K562 (cell line): ENCODE measurements at regions not wholly inside any gene's neighbourhood (a gene's known extent, or its start where the extent isn't known, plus 50 kb on each side); places are given as distances from the start of the nearest gene placed in this dataset.

Experiments
- CTCF ChIP-seq, 3 experiments: IDR thresholded peaks in 2 of 3; conservative IDR thresholded peaks in 1 of 3; 2 replicates each; pipeline ENCODE4 v1.5.1; 2011 to 2012; ENCODE audit warnings: low read length in 3 of 3, mild to moderate bottlenecking in 3 of 3, control low read depth in 2 of 3, improper control_type of control experiment in 1 of 3, inconsistent platforms in 1 of 3, low read depth in 1 of 3, mixed read lengths in 1 of 3, moderate library complexity in 1 of 3; ENCODE audit not compliant: insufficient read depth in 2 of 3
- FOXA1 ChIP-seq: fragments of 450-650 bp; IDR thresholded peaks from 2 replicates; pipeline ENCODE4 v1.6.1; 2016; ENCODE audit warnings: mild to moderate bottlenecking, borderline replicate concordance
- NFIC ChIP-seq: fragments of 450-650 bp; IDR thresholded peaks from 2 replicates; pipeline ENCODE4 v1.6.1; 2017; ENCODE audit warnings: mild to moderate bottlenecking, inconsistent platforms
- PML ChIP-seq: IDR thresholded peaks from 2 replicates; pipeline ENCODE4 v1.6.1; 2012; ENCODE audit warnings: low read length, inconsistent platforms
- POLR2A ChIP-seq: fragments of 450-650 bp; conservative IDR thresholded peaks from 2 replicates; pipeline ENCODE4 v1.6.1; 2016
- SNIP1 ChIP-seq: fragments of 450-650 bp; IDR thresholded peaks from 2 replicates; pipeline ENCODE4 v1.7.1; 2017; ENCODE audit warnings: low read depth, mild to moderate bottlenecking
- SREBF2 ChIP-seq: sonication (generic); formaldehyde crosslinking; IDR thresholded peaks from 2 replicates; pipeline ENCODE4 v1.4.0; 2020; ENCODE audit warnings: mild to moderate bottlenecking, missing genetic modification reagents
- SRF ChIP-seq, 2 experiments: fragments of 250-450, 450-650 bp in 1 of 2; sonication (Bioruptor Pico) in 1 of 2; sonication (generic) in 1 of 2; formaldehyde crosslinking; IDR thresholded peaks; 2 replicates each; pipeline versions ENCODE4 v1.5.0 to v1.5.1; 2020 to 2022; ENCODE audit warnings: mild to moderate bottlenecking in 1 of 2, missing genetic modification reagents in 1 of 2
- ZC3H11A ChIP-seq: IDR thresholded peaks from 2 replicates; pipeline ENCODE4 v1.6.1; 2012; ENCODE audit warnings: low read depth, low read length, improper control_type of control experiment
- ZKSCAN8 ChIP-seq: fragments of 200-800 bp; sonication (Bioruptor generic); IDR thresholded peaks from 2 replicates; pipeline ENCODE4 v1.6.1; 2016; ENCODE audit warnings: missing genetic modification characterization, missing compliant biosample characterization
- ZNF232 ChIP-seq: sonication (generic); formaldehyde crosslinking; IDR thresholded peaks from 2 replicates; pipeline ENCODE4 v1.8.0; 2022; ENCODE audit warnings: mild to moderate bottlenecking, missing genetic modification reagents
- ZNF384 ChIP-seq: IDR thresholded peaks from 2 replicates; pipeline ENCODE4 v1.6.1; 2012; ENCODE audit warnings: low read depth, low read length, improper control_type of control experiment
- TF ChIP-seq, protein P1 (sequence below): fragments of 450-650 bp; IDR thresholded peaks from 2 replicates; pipeline ENCODE4 v1.6.1; 2016; ENCODE audit warnings: mild to moderate bottlenecking, moderate library complexity

- TF ChIP-seq SNIP1 (no peak), CTCF (IDR thresholded peaks at IDR 0.05 in 2 of 3, conservative IDR thresholded peaks at IDR 0.05 in 1 of 3; ENCODE audit: insufficient read depth in 2 of 3, low read depth in 1 of 3, low read length in 3 of 3) (no peak), PML (no peak), FOXA1 (no peak), SRF (CRISPR knock-in tag; IDR thresholded peaks at IDR 0.05) (no peak), ZNF232 (CRISPR knock-in tag) (no peak), ZNF384 (no peak), ZKSCAN8 (CRISPR knock-in tag) (no peak), SREBF2 (CRISPR knock-in tag) (no peak), POLR2A (no peak), NFIC (no peak), ZC3H11A (no peak)
- TF ChIP-seq, protein P1, sequence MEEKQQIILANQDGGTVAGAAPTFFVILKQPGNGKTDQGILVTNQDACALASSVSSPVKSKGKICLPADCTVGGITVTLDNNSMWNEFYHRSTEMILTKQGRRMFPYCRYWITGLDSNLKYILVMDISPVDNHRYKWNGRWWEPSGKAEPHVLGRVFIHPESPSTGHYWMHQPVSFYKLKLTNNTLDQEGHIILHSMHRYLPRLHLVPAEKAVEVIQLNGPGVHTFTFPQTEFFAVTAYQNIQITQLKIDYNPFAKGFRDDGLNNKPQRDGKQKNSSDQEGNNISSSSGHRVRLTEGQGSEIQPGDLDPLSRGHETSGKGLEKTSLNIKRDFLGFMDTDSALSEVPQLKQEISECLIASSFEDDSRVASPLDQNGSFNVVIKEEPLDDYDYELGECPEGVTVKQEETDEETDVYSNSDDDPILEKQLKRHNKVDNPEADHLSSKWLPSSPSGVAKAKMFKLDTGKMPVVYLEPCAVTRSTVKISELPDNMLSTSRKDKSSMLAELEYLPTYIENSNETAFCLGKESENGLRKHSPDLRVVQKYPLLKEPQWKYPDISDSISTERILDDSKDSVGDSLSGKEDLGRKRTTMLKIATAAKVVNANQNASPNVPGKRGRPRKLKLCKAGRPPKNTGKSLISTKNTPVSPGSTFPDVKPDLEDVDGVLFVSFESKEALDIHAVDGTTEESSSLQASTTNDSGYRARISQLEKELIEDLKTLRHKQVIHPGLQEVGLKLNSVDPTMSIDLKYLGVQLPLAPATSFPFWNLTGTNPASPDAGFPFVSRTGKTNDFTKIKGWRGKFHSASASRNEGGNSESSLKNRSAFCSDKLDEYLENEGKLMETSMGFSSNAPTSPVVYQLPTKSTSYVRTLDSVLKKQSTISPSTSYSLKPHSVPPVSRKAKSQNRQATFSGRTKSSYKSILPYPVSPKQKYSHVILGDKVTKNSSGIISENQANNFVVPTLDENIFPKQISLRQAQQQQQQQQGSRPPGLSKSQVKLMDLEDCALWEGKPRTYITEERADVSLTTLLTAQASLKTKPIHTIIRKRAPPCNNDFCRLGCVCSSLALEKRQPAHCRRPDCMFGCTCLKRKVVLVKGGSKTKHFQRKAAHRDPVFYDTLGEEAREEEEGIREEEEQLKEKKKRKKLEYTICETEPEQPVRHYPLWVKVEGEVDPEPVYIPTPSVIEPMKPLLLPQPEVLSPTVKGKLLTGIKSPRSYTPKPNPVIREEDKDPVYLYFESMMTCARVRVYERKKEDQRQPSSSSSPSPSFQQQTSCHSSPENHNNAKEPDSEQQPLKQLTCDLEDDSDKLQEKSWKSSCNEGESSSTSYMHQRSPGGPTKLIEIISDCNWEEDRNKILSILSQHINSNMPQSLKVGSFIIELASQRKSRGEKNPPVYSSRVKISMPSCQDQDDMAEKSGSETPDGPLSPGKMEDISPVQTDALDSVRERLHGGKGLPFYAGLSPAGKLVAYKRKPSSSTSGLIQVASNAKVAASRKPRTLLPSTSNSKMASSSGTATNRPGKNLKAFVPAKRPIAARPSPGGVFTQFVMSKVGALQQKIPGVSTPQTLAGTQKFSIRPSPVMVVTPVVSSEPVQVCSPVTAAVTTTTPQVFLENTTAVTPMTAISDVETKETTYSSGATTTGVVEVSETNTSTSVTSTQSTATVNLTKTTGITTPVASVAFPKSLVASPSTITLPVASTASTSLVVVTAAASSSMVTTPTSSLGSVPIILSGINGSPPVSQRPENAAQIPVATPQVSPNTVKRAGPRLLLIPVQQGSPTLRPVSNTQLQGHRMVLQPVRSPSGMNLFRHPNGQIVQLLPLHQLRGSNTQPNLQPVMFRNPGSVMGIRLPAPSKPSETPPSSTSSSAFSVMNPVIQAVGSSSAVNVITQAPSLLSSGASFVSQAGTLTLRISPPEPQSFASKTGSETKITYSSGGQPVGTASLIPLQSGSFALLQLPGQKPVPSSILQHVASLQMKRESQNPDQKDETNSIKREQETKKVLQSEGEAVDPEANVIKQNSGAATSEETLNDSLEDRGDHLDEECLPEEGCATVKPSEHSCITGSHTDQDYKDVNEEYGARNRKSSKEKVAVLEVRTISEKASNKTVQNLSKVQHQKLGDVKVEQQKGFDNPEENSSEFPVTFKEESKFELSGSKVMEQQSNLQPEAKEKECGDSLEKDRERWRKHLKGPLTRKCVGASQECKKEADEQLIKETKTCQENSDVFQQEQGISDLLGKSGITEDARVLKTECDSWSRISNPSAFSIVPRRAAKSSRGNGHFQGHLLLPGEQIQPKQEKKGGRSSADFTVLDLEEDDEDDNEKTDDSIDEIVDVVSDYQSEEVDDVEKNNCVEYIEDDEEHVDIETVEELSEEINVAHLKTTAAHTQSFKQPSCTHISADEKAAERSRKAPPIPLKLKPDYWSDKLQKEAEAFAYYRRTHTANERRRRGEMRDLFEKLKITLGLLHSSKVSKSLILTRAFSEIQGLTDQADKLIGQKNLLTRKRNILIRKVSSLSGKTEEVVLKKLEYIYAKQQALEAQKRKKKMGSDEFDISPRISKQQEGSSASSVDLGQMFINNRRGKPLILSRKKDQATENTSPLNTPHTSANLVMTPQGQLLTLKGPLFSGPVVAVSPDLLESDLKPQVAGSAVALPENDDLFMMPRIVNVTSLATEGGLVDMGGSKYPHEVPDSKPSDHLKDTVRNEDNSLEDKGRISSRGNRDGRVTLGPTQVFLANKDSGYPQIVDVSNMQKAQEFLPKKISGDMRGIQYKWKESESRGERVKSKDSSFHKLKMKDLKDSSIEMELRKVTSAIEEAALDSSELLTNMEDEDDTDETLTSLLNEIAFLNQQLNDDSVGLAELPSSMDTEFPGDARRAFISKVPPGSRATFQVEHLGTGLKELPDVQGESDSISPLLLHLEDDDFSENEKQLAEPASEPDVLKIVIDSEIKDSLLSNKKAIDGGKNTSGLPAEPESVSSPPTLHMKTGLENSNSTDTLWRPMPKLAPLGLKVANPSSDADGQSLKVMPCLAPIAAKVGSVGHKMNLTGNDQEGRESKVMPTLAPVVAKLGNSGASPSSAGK, result no peak
Observed at GRCh38 chr11:30786256-30787110, 200.3 kb upstream of the MPPED2 start.
